ENCODE measurements at regions not wholly inside any gene's neighbourhood (a gene's known extent, or its start where the extent isn't known, plus 50 kb on each side); places are given as distances from the start of the nearest gene placed in this dataset.

GRCh38 chr1:239879321-239880170, 212.1 kb upstream of the FMN2 start:
- no peak for DNase-seq (ENCODE audit: low spot score in 2 of 2, unreplicated experiment in 2 of 2)
- Mint-ChIP-seq H3K27me3 (ENCODE audit: low read depth) (no peaks in the 10 kb centered on the region), H3K36me3 (no peaks in the 10 kb centered on the region), H3K27ac (no peak overlapping the region), H3K9me3 (no peaks in the 10 kb centered on the region), H3K4me1 (peaks cover 5% of the 10 kb centered on the region), H3K4me3 (no peak overlapping the region)
- no peak for TF ChIP-seq CTCF (IDR thresholded peaks at IDR 0.05; ENCODE audit: unreplicated experiment)

- H3K9me3 Mint-ChIP-seq: no peaks in the 10 kb centered on the region
Observed at GRCh38 chr1:239882967-239883366, 208.7 kb upstream of the FMN2 start.

GRCh38 chr1:239884796-239885195, 206.9 kb upstream of the FMN2 start:
- H3K27ac Mint-ChIP-seq: no peak overlapping the region
- no peaks in the 10 kb centered on the region for H3K27me3 Mint-ChIP-seq (ENCODE audit: low read depth)
- H3K36me3 Mint-ChIP-seq: no peaks in the 10 kb centered on the region
- no peak for DNase-seq (ENCODE audit: low spot score in 2 of 2, unreplicated experiment in 2 of 2)
- no peaks in the 10 kb centered on the region for H3K9me3 Mint-ChIP-seq
- H3K4me3 Mint-ChIP-seq: no peak overlapping the region
- no peak for TF ChIP-seq CTCF (IDR thresholded peaks at IDR 0.05; ENCODE audit: unreplicated experiment)
- no peaks in the 10 kb centered on the region for H3K4me1 Mint-ChIP-seq

More at GRCh38 chr1:239882967-239883366, 208.7 kb upstream of the FMN2 start:
- Mint-ChIP-seq H3K4me3 (no peak overlapping the region), H3K36me3 (no peaks in the 10 kb centered on the region), H3K4me1 (peaks cover 5% of the 10 kb centered on the region), H3K27ac (no peak overlapping the region), H3K27me3 (ENCODE audit: low read depth) (no peaks in the 10 kb centered on the region)
- TF ChIP-seq CTCF (IDR thresholded peaks at IDR 0.05; ENCODE audit: unreplicated experiment): no peak
- DNase-seq (ENCODE audit: low spot score in 2 of 2, unreplicated experiment in 2 of 2): no peak

GRCh38 chr1:239886266-239886665, 205.4 kb upstream of the FMN2 start:
- Mint-ChIP-seq H3K27ac (no peak overlapping the region), H3K27me3 (ENCODE audit: low read depth) (no peaks in the 10 kb centered on the region)

GRCh38 chr1:239888639-239889038, 203.0 kb upstream of the FMN2 start:
- no peaks in the 10 kb centered on the region for H3K4me1 Mint-ChIP-seq
- no peak overlapping the region for H3K4me3 Mint-ChIP-seq
- H3K9me3 Mint-ChIP-seq: no peaks in the 10 kb centered on the region
- no peak for TF ChIP-seq CTCF (IDR thresholded peaks at IDR 0.05; ENCODE audit: unreplicated experiment)
- DNase-seq (ENCODE audit: low spot score in 2 of 2, unreplicated experiment in 2 of 2): no peak
- H3K36me3 Mint-ChIP-seq: no peaks in the 10 kb centered on the region
- H3K27ac Mint-ChIP-seq: no peak overlapping the region
- H3K27me3 Mint-ChIP-seq (ENCODE audit: low read depth): no peaks in the 10 kb centered on the region

More at GRCh38 chr1:239886266-239886665, 205.4 kb upstream of the FMN2 start:
- H3K9me3 Mint-ChIP-seq: no peaks in the 10 kb centered on the region
- no peaks in the 10 kb centered on the region for H3K36me3 Mint-ChIP-seq
- TF ChIP-seq CTCF (IDR thresholded peaks at IDR 0.05; ENCODE audit: unreplicated experiment): no peak
- no peaks in the 10 kb centered on the region for H3K4me1 Mint-ChIP-seq
- no peak overlapping the region for H3K4me3 Mint-ChIP-seq
- DNase-seq (ENCODE audit: low spot score in 2 of 2, unreplicated experiment in 2 of 2): no peak

Data from mesothelial cell of epicardium (in vitro differentiated cells).